ENCODE measurements at regions not wholly inside any gene's neighbourhood (a gene's known extent, or its start where the extent isn't known, plus 50 kb on each side); places are given as distances from the start of the nearest gene placed in this dataset.

DNA sequence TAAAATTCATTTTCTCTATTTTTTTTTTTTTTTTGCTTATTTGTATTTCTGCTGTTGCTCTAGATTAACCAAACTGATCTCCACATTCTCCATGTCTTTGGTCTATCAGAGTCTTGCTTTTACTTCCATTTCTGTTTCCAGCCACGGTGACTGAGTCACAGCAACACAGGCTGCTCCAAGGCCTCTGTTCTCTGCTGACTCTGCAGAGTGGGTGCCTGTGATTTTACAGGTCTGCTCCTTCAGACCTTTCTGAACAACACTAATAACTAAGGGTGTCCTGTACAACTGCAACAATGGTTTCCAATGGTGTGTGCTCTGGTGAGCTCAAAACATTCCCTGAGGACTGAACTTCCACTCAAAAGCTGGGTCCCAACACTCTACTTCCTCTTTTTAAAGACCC is 102.3 kb upstream of the BMP2 start:
- Histone ChIP-seq H3K27me3 (ENCODE audit: insufficient read depth, low read length, poor library complexity) (no peaks in the 10 kb centered on the region), H3K4me1 (ENCODE audit: insufficient read depth, low read length) (no peaks in the 10 kb centered on the region), H3K9me3 (ENCODE audit: insufficient read depth, low read length, severe bottlenecking) (no peaks in the 10 kb centered on the region), H3K27ac (ENCODE audit: low read length) (no peak overlapping the region), H3K36me3 (ENCODE audit: insufficient read depth, low read length) (no peaks in the 10 kb centered on the region), H3K9ac (ENCODE audit: low read depth, low read length) (no peak overlapping the region), H3K4me2 (ENCODE audit: insufficient read depth, low read length) (no peak overlapping the region), H4K20me1 (ENCODE audit: insufficient read depth, low read length) (no peaks in the 10 kb centered on the region), H3K4me3 (ENCODE audit: low read depth in 1 of 2, low read length in 2 of 2) (no peak overlapping the region), H2AFZ (ENCODE audit: low read depth, low read length) (no peak overlapping the region), H3K79me2 (ENCODE audit: insufficient read depth, low read length) (no peaks in the 10 kb centered on the region)
- TF ChIP-seq, protein P1, sequence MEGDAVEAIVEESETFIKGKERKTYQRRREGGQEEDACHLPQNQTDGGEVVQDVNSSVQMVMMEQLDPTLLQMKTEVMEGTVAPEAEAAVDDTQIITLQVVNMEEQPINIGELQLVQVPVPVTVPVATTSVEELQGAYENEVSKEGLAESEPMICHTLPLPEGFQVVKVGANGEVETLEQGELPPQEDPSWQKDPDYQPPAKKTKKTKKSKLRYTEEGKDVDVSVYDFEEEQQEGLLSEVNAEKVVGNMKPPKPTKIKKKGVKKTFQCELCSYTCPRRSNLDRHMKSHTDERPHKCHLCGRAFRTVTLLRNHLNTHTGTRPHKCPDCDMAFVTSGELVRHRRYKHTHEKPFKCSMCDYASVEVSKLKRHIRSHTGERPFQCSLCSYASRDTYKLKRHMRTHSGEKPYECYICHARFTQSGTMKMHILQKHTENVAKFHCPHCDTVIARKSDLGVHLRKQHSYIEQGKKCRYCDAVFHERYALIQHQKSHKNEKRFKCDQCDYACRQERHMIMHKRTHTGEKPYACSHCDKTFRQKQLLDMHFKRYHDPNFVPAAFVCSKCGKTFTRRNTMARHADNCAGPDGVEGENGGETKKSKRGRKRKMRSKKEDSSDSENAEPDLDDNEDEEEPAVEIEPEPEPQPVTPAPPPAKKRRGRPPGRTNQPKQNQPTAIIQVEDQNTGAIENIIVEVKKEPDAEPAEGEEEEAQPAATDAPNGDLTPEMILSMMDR (IDR thresholded peaks at IDR 0.05; ENCODE audit: borderline replicate concordance, extremely low read depth, low read length, poor library complexity, severe bottlenecking): no peak
- ATAC-seq (ENCODE audit: insufficient read depth, low read depth) (no peak), DNase-seq (no peak)

DNA sequence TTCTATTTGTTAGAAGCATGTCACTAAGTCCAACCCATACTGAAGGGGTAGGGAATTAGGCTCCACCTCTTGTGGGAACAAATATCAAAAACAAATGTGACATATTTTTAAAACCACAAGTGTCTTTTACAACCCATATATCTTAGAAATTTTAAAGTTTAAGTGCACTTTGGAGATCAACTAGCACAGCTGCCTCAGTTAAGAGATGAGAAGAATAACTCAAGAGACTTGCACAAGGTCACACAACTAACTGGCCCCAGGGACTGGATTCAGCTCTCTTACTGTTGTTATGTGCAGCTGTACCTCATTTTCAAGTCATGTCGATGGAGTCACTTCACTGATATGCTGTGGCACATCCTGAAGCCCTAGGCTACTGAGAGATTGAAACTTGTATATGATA is 102.9 kb upstream of the BMP2 start:
- Histone ChIP-seq H3K4me2 (ENCODE audit: insufficient read depth, low read length) (no peak overlapping the region), H3K9me3 (ENCODE audit: insufficient read depth, low read length, severe bottlenecking) (no peaks in the 10 kb centered on the region), H3K27me3 (ENCODE audit: insufficient read depth, low read length, poor library complexity) (no peaks in the 10 kb centered on the region), H3K4me1 (ENCODE audit: insufficient read depth, low read length) (no peaks in the 10 kb centered on the region), H3K4me3 (ENCODE audit: low read depth in 1 of 2, low read length in 2 of 2) (no peak overlapping the region), H3K27ac (ENCODE audit: low read length) (no peak overlapping the region), H3K79me2 (ENCODE audit: insufficient read depth, low read length) (no peaks in the 10 kb centered on the region), H4K20me1 (ENCODE audit: insufficient read depth, low read length) (no peaks in the 10 kb centered on the region), H3K9ac (ENCODE audit: low read depth, low read length) (no peak overlapping the region), H3K36me3 (ENCODE audit: insufficient read depth, low read length) (no peaks in the 10 kb centered on the region), H2AFZ (ENCODE audit: low read depth, low read length) (no peak overlapping the region)
- ATAC-seq (ENCODE audit: insufficient read depth, low read depth) (no peak), DNase-seq (no peak)
- no peak for TF ChIP-seq EZH2 (IDR thresholded peaks at IDR 0.05; ENCODE audit: borderline replicate concordance, low read depth, low read length, severe bottlenecking)
- TF ChIP-seq, protein P1 (IDR thresholded peaks at IDR 0.05; ENCODE audit: borderline replicate concordance, extremely low read depth, low read length, poor library complexity, severe bottlenecking): no peak

DNA sequence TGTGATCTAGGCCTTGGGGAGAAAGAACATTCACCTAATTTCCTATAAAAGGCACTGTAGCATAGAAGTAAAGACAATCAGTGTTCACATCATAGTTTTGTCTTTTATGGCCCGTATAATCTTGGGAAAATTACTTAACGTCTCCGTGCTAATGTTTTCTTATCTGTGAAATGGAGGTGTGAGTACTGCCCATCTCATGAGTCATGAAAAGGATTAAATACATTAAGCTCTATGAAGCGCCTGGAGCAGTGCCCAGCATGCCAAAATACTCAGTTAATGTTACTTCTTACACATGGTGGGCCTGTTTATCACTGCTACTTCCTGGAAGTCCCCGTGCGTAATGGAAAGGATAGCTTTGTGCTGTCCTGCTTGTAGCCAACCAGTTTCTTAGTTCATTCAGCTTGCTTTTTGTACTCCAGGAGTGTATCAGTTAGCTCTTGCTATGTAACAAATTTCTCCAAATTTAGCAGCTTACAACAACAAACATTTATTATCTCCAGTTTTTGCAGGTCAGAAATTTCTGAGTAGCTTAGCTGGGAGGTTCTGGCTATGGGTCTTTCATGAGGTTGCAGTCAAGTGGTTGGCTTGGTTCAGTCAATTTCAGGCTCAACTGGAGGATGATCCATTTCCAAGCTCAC is 103.6 kb upstream of the BMP2 start:
- ATAC-seq (ENCODE audit: insufficient read depth, low read depth) (no peak), DNase-seq (no peak)
- no peak overlapping the region for H2AFZ ChIP-seq (ENCODE audit: low read depth, low read length)
- no peaks in the 10 kb centered on the region for H3K9me3 ChIP-seq (ENCODE audit: insufficient read depth, low read length, severe bottlenecking)
- H3K4me3 ChIP-seq (ENCODE audit: low read depth in 1 of 2, low read length in 2 of 2): no peak overlapping the region
- H3K79me2 ChIP-seq (ENCODE audit: insufficient read depth, low read length): no peaks in the 10 kb centered on the region
- no peak overlapping the region for H3K27ac ChIP-seq (ENCODE audit: low read length)
- no peak overlapping the region for H3K9ac ChIP-seq (ENCODE audit: low read depth, low read length)
- no peak overlapping the region for H3K4me2 ChIP-seq (ENCODE audit: insufficient read depth, low read length)
- no peaks in the 10 kb centered on the region for H4K20me1 ChIP-seq (ENCODE audit: insufficient read depth, low read length)
- no peaks in the 10 kb centered on the region for H3K27me3 ChIP-seq (ENCODE audit: insufficient read depth, low read length, poor library complexity)
- H3K4me1 ChIP-seq (ENCODE audit: insufficient read depth, low read length): no peaks in the 10 kb centered on the region
- no peak for TF ChIP-seq EZH2 (IDR thresholded peaks at IDR 0.05; ENCODE audit: borderline replicate concordance, low read depth, low read length, severe bottlenecking)
- TF ChIP-seq, protein P1 (IDR thresholded peaks at IDR 0.05; ENCODE audit: borderline replicate concordance, extremely low read depth, low read length, poor library complexity, severe bottlenecking): no peak
- H3K36me3 ChIP-seq (ENCODE audit: insufficient read depth, low read length): no peaks in the 10 kb centered on the region

DNA sequence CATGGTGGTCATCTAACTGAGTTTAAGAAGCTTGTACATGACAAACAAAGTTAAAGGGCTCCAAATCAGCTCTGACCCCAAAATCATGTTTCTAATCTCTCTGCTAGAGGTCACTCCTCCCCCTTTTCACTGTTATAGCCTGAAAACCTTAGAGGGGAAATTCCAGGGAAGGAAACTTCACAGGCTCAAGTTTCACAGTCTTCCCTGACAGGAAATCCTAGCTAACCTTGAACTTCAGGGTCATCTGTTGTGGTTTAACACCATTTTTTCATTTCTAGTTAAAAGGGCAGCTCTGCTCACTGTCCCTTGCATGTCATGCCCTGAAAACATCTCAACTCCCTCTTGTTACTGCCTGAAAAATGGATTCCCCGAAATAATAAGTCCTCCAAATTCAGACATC is 104.4 kb upstream of the BMP2 start:
- Histone ChIP-seq H4K20me1 (ENCODE audit: insufficient read depth, low read length) (no peaks in the 10 kb centered on the region), H3K4me1 (ENCODE audit: insufficient read depth, low read length) (no peaks in the 10 kb centered on the region), H3K27ac (ENCODE audit: low read length) (no peak overlapping the region), H3K27me3 (ENCODE audit: insufficient read depth, low read length, poor library complexity) (no peaks in the 10 kb centered on the region), H3K79me2 (ENCODE audit: insufficient read depth, low read length) (no peaks in the 10 kb centered on the region), H3K36me3 (ENCODE audit: insufficient read depth, low read length) (no peaks in the 10 kb centered on the region), H2AFZ (ENCODE audit: low read depth, low read length) (no peak overlapping the region), H3K9me3 (ENCODE audit: insufficient read depth, low read length, severe bottlenecking) (no peaks in the 10 kb centered on the region), H3K9ac (ENCODE audit: low read depth, low read length) (no peak overlapping the region), H3K4me3 (ENCODE audit: low read depth in 1 of 2, low read length in 2 of 2) (no peak overlapping the region), H3K4me2 (ENCODE audit: insufficient read depth, low read length) (no peak overlapping the region)
- ATAC-seq (ENCODE audit: insufficient read depth, low read depth): no peak
- no peak for TF ChIP-seq EZH2 (IDR thresholded peaks at IDR 0.05; ENCODE audit: borderline replicate concordance, low read depth, low read length, severe bottlenecking)
- TF ChIP-seq, protein P1 (IDR thresholded peaks at IDR 0.05; ENCODE audit: borderline replicate concordance, extremely low read depth, low read length, poor library complexity, severe bottlenecking): no peak
- DNase-seq: no peak

All from DND-41 (cell line).